ENCODE measurements at regions not wholly inside any gene's neighbourhood (a gene's known extent, or its start where the extent isn't known, plus 50 kb on each side); places are given as distances from the start of the nearest gene placed in this dataset.

DNA sequence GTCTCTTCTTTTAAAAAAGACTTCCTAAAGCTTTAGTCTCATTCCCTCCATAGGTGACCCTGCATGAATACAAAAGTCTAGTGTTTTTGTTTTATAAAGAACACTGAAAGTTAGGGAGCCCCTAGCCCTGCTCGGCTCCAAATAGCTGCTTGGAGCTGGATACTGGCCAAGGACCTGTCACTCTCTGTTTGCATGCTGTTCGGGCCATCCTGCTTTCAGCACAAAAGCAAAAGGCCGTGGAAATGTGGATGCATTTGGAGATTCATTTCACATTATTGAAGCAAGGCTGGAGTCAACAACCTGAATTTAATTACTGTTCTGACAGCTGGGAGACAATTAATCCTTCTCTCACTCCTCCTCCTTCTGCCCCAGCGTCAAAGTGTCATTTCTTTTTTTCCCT lies 151.7 kb upstream of the NMUR2 start:
- POLR2A ChIA-PET (ENCODE audit: partially characterized antibody): no interaction called here
- H3K4me1 ChIP-seq (replicated peaks in 1 of 4; ENCODE audit: control insufficient read depth in 3 of 4, insufficient read depth in 4 of 4, low read length in 3 of 4): no peaks in the 10 kb centered on the region
- H3K18ac ChIP-seq (ENCODE audit: extremely low read depth, low read length): no peak overlapping the region
- H3K56ac ChIP-seq (replicated peaks; ENCODE audit: insufficient read length, low read depth, low read length): no peak overlapping the region
- H2BK20ac ChIP-seq (ENCODE audit: low read length): no peak overlapping the region
- H2AFZ ChIP-seq (ENCODE audit: low read length): no peak overlapping the region
- H3K4me2 ChIP-seq (ENCODE audit: insufficient read depth in 1 of 2, low read depth in 2 of 2, low read length in 2 of 2): no peak overlapping the region
- no peak overlapping the region for H3K4me3 ChIP-seq (ENCODE audit: extremely low read depth in 1 of 4, insufficient read depth in 2 of 4, low read depth in 3 of 4, low read length in 4 of 4)
- FAIRE-seq (no peak), DNase-seq (ENCODE audit: low read depth in 1 of 2, low spot score in 2 of 2) (no peak)
- H3K4ac ChIP-seq (replicated peaks; ENCODE audit: insufficient read length, low read depth, low read length): no peak overlapping the region
- no peak overlapping the region for H4K5ac ChIP-seq (ENCODE audit: insufficient read length, low read depth, low read length)
- no peaks in the 10 kb centered on the region for H3K36me3 ChIP-seq (ENCODE audit: control insufficient read depth in 2 of 4, insufficient read depth in 4 of 4, low read length in 3 of 4)
- H4K20me1 ChIP-seq (replicated peaks in 1 of 2; ENCODE audit: control insufficient read depth in 1 of 2, insufficient read depth in 2 of 2, low read length in 2 of 2): no peaks in the 10 kb centered on the region
- no peak overlapping the region for H4K8ac ChIP-seq (ENCODE audit: extremely low read depth, insufficient read depth, low read length)
- H3K79me1 ChIP-seq (ENCODE audit: low read depth, low read length): no peaks in the 10 kb centered on the region
- H4K91ac ChIP-seq (replicated peaks; ENCODE audit: insufficient read length, low read length): no peak overlapping the region
- H2AK5ac ChIP-seq (ENCODE audit: low read depth, low read length): no peak overlapping the region
- no peak overlapping the region for H3K9ac ChIP-seq (replicated peaks in 1 of 4; ENCODE audit: extremely low read depth in 1 of 4, low read depth in 3 of 4, low read length in 3 of 4)
- no peak overlapping the region for H2BK5ac ChIP-seq (ENCODE audit: low read depth, low read length)
- no peaks in the 10 kb centered on the region for H3K23me2 ChIP-seq (ENCODE audit: low read depth, low read length)
- no peak overlapping the region for H2BK120ac ChIP-seq (replicated peaks; ENCODE audit: low read depth, low read length)
- H2BK15ac ChIP-seq (ENCODE audit: low read length): no peak overlapping the region
- H3K27ac ChIP-seq (ENCODE audit: low read depth, low read length): no peak overlapping the region
- WGBS, 2 experiments (ENCODE audit: extremely low coverage in 1 of 2, insufficient coverage in 1 of 2, insufficient read length in 1 of 2, insufficient replicate concordance in 2 of 2, low coverage in 1 of 2, low lambda C conversion rate in 2 of 2, missing lambda C conversion rate in 1 of 2): 75% methylated on average over 4 of the region's 4 CpGs; no CpG with 5 or more reads in 1 of the 2 experiments
- no peaks in the 10 kb centered on the region for H3K9me3 ChIP-seq (ENCODE audit: insufficient read depth in 2 of 2, low read depth in 1 of 2, low read length in 1 of 2)
- no peak overlapping the region for H2BK12ac ChIP-seq (ENCODE audit: low read depth, low read length)
- no peak overlapping the region for H3K14ac ChIP-seq (ENCODE audit: insufficient read length)
- CTCF ChIA-PET (ENCODE audit: partially characterized antibody): interaction anchor here (1.0 to 4.0 kb wide), 6 partner anchors 18 to 920 kb away, joined by 3 to 18 read pairs (median 4); no protein-coding TSS in a partner anchor
- no peak overlapping the region for H3K23ac ChIP-seq (ENCODE audit: insufficient read length)
- no peaks in the 10 kb centered on the region for H3K27me3 ChIP-seq (replicated peaks in 1 of 4; ENCODE audit: control insufficient read depth in 3 of 4, extremely low read depth in 1 of 4, insufficient read depth in 3 of 4, low read length in 3 of 4)
- no peaks in the 10 kb centered on the region for H3K79me2 ChIP-seq (ENCODE audit: control insufficient read depth in 1 of 2, insufficient read depth in 2 of 2, low read length in 2 of 2)
- no peak for TF ChIP-seq HDAC6 (IDR thresholded peaks at IDR 0.05; ENCODE audit: low read depth, low read length)
- no peak for TF ChIP-seq PHF8 (conservative IDR thresholded peaks at IDR 0.05; ENCODE audit: low read depth, low read length)
- no peak for TF ChIP-seq CHD2 (IDR thresholded peaks at IDR 0.05; ENCODE audit: low read length)
- no peak for TF ChIP-seq GABPA (IDR thresholded peaks at IDR 0.05; ENCODE audit: borderline replicate concordance, insufficient read depth, low read length)
- TF ChIP-seq JUN (IDR thresholded peaks at IDR 0.05; ENCODE audit: low read depth, low read length): no peak
- no peak for TF ChIP-seq NRF1 (IDR thresholded peaks at IDR 0.05; ENCODE audit: low read depth, low read length)
- TF ChIP-seq ZNF274 (IDR thresholded peaks at IDR 0.05; ENCODE audit: borderline replicate concordance, extremely low read depth, low read length): no peak
- no peak for TF ChIP-seq BACH1 (IDR thresholded peaks at IDR 0.05; ENCODE audit: low read length)
- TF ChIP-seq TAF7 (optimal IDR thresholded peaks at IDR 0.05; ENCODE audit: borderline replicate concordance, low read depth, low read length): no peak
- TF ChIP-seq SP1 (IDR thresholded peaks at IDR 0.05; ENCODE audit: low read depth, low read length): no peak
- TF ChIP-seq, protein P1, sequence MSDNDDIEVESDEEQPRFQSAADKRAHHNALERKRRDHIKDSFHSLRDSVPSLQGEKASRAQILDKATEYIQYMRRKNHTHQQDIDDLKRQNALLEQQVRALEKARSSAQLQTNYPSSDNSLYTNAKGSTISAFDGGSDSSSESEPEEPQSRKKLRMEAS (IDR thresholded peaks at IDR 0.05): no peak
- TF ChIP-seq FOSL1 (IDR thresholded peaks at IDR 0.05; ENCODE audit: insufficient read depth, low read depth, low read length): no peak
- TF ChIP-seq HDAC2 (IDR thresholded peaks at IDR 0.05; ENCODE audit: borderline replicate concordance in 1 of 2, low read depth in 2 of 2, low read length in 2 of 2): no peak
- no peak for TF ChIP-seq SUZ12 (IDR thresholded peaks at IDR 0.05; ENCODE audit: low read length)
- no peak for TF ChIP-seq NANOG (IDR thresholded peaks at IDR 0.05; ENCODE audit: insufficient read depth, low read depth, low read length, poor library complexity, severe bottlenecking)
